Stimulated activated CD4-positive, alpha-beta T cell treated with anti-CD3 and anti-CD28 coated beads, Interleukin-4, amount 100 ng/mL, for 48 hours (primary cell): ENCODE measurements at regions not wholly inside any gene's neighbourhood (a gene's known extent, or its start where the extent isn't known, plus 50 kb on each side); places are given as distances from the start of the nearest gene placed in this dataset.
"Not testable (repeated sequence)": the region's sequence is repeated elsewhere in the genome, so short reads cannot be mapped to it uniquely, and the experiment has no call there.

Experiments used
- DNase-seq, 2 donors: peaks; one replicate each; pipeline ENCODE4 v3.0.0-alpha.2; 2020; ENCODE audit warnings: low read depth in 2 of 2

- DNase-seq: not testable (repeated sequence)
Measured at GRCh38 chr7:135872861-135873260, 104.3 kb downstream of the MTPN start.

- DNase-seq: no peak
Measured at GRCh38 chr7:135862586-135863340, 114.2 kb upstream of the FAM180A start.

GRCh38 chr7:135859538-135859937, 110.9 kb upstream of the FAM180A start:
- no peak for DNase-seq

- DNase-seq: no peak
Measured at GRCh38 chr7:135858851-135859250, 110.2 kb upstream of the FAM180A start.

GRCh38 chr7:135858379-135858778, 109.8 kb upstream of the FAM180A start:
- DNase-seq: no peak

- DNase-seq: no peak
Measured at GRCh38 chr7:135857519-135858274, 109.1 kb upstream of the FAM180A start.

GRCh38 chr7:135856356-135857144, 107.9 kb upstream of the FAM180A start:
- no peak for DNase-seq

- DNase-seq: no peak
Measured at GRCh38 chr7:135855846-135856245, 107.2 kb upstream of the FAM180A start.

- DNase-seq: no peak
Measured at GRCh38 chr7:135853499-135853898, 104.9 kb upstream of the FAM180A start.

GRCh38 chr7:135853008-135853407, 104.4 kb upstream of the FAM180A start:
- no peak for DNase-seq

- no peak for DNase-seq
Measured at GRCh38 chr7:135847242-135847641, 98.6 kb upstream of the FAM180A start.

GRCh38 chr7:135846339-135846738, 97.7 kb upstream of the FAM180A start:
- DNase-seq: no peak

GRCh38 chr7:135845415-135846075, 96.9 kb upstream of the FAM180A start:
- no peak for DNase-seq

- no peak for DNase-seq
Measured at GRCh38 chr7:135844903-135845302, 96.3 kb upstream of the FAM180A start.

GRCh38 chr7:135843214-135843613, 94.6 kb upstream of the FAM180A start:
- DNase-seq: peak in 1 of 2 donors; percentile 4

- DNase-seq: no peak
Measured at GRCh38 chr7:135842446-135843179, 94.0 kb upstream of the FAM180A start.

- no peak for DNase-seq
Measured at GRCh38 chr7:135840591-135840990, 92.0 kb upstream of the FAM180A start.

GRCh38 chr7:135837675-135838074, 89.1 kb upstream of the FAM180A start:
- no peak for DNase-seq

GRCh38 chr7:135834266-135834665, 85.7 kb upstream of the FAM180A start:
- DNase-seq: no peak

- DNase-seq: no peak
Measured at GRCh38 chr7:135833642-135834041, 85.0 kb upstream of the FAM180A start.
